NCI-H2081 (cell line): ENCODE measurements at regions not wholly inside any gene's neighbourhood (a gene's known extent, or its start where the extent isn't known, plus 50 kb on each side); places are given as distances from the start of the nearest gene placed in this dataset.
"Not testable (repeated sequence)": the region's sequence is repeated elsewhere in the genome, so short reads cannot be mapped to it uniquely, and the experiment has no call there.

Source experiments
- DNase-seq, 2 experiments: peaks; one replicate each; lab custom pipeline; 2025; lab: John Stamatoyannopoulos, UW

DNA sequence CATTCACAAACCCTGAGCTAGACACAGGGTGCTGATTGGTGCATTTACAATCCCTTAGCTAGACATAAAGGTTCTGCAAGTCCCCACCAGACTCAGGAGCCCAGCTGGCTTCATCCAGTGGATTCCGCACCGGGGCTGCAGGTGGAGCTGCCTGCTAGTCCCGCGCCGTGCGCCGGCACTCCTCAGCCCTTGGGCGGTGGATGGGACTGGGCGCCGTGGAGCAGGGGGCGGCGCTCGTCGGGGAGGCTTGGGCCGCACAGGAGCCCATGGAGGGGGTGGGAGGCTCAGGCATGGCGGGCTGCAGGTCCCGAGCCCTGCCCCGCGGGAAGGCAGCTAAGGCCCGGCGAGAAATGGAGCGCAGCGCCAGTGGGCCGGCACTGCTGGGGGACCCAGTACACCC is 725.7 kb downstream of the TBC1D22A start:
- DNase-seq = not testable (repeated sequence)

DNA sequence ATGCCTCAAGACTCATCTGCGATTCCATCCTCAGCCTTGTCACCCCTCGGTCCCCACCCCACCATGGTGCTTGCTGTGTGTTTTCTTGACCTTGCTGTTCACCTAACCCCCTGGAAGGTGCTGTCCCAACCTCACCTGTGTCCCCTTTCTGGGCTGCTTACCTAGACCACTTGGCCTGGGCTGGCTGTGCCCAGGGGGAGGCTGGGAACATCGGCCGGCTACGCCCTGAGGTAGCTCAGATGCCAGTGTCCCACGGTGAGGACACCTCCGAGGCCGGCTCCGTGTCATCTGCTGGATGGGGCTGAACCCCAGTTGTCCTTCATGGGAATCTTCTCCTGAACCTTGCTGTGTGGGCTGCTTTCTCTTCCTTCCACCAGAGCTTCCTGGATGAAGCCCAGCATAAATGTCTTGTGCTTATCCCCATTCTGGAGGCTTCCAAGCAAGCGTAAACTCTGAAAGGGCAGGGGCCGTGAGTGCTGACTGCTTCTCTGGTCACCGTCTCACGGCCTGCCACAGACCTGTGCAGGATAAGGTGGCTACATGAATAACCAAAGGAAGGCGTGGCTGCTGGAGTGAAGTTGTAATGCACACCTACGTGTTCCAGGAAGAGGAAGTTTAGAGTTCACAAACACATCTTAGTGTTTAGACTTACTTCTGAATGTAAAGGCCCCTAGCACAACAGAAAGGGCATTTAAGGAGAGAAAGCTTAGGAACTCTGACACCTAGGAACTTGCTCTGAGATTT is 724.3 kb downstream of the TBC1D22A start:
- DNase-seq = no peak

DNA sequence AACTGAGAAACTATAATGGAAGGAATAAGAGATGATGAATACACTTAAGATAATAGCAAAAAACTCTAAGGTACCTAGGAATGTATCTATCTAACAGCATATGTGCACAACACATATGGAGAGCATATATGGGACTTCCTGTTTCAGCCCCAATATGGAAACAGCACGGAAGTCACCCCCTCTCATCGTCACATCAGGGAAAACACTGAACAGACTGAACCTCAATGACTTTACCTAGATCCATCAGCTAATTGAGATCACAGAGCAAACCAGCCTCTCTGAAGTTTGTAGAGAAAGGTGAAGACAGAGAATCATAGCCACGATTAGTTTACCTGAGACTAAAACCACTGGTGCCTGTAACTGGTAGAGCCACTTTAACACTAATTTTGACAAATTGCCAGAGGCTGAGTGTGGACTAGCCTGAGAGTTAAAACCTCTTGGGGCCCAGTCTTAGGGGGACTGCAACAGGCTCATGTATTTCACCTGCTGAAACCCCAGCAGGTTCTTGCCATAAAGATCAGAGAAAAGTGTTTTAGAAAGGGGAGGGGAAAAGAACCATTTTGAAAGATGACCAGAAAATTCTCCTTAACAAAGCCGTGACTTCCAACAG is 722.6 kb downstream of the TBC1D22A start:
- no peak for DNase-seq

DNA sequence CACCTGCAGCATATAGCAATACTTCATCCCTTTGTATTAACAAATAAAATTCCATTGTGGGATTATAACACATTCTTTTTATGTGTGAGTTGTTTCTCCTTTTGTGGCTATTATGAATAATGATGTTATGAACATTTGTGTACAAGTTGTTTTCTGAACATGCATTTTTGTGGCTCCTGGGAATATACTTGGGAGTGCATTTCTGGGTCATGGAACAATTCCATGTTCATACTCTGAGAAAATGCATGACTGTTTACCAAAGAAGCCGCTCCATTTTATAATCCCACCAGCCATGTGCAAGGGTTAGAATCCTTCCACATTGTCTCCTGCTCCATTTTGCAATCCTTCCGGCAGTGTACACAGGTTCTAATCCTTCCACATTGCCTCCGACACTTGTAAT is 713.8 kb downstream of the TBC1D22A start:
- DNase-seq = no peak

DNA sequence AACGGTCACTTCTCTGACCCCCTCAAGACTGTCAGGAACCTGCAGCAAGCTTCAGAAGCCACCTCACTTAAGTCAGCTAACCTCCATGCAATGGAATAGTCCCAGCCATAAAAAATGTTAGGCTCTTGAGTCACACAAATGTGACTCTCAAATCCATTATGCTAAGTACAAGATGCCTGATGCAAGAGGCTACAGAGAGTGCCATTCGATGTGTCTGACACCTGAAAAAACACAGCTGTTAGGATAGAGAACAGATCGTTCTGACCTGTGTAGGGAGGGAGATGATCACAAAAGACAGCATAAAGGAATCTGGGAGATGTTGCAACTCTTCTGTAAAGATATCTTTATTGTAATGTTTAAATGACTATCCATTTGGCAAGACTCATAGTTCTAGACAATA is 712.4 kb downstream of the TBC1D22A start:
- DNase-seq = no peak

DNA sequence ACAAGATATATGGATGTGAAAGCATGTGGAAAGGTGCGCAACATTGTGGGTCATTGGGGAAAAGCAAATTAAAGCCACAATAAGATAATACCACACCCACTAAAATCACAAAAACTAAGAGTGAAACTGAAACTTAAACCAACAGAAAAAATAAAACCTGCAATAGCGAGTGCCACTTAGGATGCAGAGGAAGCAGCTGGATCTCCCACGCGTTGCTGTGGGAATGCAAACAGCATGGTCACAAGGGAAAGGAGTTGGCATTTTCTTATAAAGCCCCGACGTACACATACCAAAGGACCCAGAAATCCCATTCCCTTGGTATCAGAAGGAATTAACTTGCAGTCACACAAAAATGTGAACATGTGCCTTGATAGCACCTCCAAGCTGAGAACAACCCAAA is 712.0 kb downstream of the TBC1D22A start:
- DNase-seq = no peak

DNA sequence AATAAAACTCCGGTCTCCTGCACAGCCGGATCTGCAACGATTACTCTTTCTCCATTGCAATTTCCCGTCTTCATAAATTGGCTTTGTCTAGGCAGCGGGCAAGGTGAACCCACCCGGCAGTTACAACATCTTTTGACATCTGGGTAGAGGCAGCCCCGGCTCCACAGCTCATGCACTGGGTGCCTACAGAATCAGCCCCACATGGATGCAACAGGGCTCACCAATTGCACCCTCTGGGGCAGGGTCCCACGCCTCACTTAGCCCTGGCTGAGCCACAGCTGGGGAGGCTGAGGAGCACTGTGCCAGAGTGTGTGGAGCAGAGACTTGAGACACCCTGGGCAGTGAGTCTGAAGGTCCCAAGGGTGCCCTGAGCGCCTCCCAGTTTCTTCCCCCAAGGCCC is 710.2 kb downstream of the TBC1D22A start:
- DNase-seq = no peak

DNA sequence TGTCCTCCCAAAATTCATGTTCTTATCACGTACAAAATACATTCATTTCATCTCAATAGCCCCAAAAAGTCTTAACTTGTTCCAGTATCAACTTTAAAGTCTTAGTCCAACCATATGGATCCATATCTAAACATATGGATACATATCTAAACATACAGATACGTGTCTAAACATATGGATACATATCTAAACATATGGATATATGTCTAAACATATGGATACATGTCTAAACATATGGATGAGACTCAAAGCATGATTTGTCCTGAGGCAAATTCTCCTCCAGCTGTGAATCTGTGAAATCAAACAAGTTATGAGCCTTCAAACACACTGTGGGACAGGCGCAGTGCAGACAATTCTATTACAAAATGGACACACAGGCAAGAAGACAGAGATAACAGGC is 709.0 kb downstream of the TBC1D22A start:
- no peak for DNase-seq

DNA sequence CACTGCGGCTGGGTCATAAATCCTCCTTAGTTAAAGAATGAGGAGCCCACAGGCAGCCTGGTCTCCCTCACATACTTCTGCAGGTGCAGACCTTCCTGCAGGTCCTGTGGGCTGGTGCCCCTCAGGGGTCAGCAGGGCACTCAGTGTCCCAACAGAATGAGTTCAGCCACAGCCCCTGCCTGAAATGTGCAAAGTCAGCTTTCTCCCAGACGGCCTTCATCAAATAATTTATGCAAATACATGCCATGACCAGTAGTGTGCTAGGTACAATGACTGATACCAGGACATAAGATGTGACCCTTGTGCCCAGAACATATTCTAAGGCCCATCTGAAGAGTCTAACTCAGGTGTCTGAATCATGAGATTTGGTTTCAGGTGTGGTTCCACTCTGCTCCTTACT is 703.4 kb downstream of the TBC1D22A start:
- DNase-seq = no peak

DNA sequence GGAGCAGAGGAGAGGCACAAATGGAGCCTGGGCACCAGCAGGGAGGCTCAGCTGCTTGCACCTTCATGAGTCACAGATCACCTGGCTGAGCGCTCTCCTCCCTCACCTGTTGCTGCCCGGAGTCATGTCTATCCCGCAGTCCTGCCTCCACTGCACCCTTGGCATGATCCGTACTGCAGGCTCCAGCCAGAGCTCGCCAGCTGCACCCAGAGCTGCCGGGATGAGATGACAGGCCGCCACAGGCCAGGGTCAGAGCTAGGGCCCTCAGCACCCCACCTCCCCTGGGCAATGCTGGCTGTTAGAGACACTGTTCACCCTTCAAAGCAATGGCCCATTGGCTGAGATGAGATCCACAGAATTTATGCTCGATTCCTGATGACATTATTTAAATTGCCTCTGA is 702.8 kb downstream of the TBC1D22A start:
- DNase-seq = no peak

DNA sequence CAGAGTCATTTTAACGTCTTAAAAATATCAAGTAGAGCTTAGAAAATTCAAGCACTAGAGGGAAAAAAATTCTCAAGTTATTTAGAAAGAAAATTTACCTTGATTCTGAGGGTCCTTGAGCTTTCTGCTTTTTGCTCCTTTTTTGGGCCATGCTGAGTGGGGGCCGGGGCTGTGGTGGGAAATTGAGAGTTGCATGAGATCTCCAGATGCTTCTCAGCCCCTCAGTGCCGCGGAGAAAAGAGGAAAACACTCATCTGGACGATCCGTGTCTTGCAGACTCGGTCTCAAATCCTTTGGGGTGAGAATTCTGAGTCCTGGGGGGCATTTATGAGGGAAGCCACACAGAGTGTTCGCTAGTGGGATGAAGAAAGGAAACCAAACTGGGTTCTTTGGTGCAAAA is 700.8 kb downstream of the TBC1D22A start:
- no peak for DNase-seq

DNA sequence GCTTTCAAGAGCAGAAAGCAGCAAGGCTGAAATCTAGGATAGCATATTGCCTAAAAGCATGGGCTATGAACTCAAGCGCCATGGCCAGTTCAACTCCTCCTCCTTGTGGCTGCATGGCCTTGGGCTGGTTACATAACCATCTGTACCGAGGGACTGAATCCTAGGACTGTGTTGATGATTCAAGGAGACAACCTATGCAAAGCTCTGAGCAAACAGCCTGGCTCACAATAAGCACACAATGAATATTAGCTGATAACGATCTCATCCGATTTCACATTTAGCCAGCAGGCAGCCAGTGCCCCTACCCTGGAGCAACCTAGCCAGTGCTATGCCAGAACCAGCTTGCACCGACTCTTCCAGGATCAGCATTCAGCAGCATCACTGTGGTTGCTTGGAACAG is 698.4 kb downstream of the TBC1D22A start:
- no peak for DNase-seq

DNA sequence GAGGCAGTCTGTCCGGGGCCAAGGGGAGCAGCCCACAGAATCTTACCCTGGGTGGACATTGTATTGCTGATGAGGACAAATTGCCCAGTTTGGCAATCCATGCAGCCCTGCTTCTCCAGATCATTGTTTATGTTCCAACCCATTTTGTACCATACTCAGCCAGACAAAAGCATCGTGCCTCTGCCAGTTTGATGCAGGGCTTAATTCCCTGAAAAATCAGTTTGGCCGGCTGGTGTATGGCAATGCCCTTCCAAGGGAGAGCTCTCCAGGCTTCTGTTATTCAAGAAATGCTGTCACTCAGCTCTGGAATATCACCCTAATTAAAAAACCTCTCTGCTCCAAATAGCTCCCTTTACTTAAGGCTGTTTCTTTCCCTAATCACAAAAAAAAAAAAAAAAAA is 697.7 kb downstream of the TBC1D22A start:
- no peak for DNase-seq

DNA sequence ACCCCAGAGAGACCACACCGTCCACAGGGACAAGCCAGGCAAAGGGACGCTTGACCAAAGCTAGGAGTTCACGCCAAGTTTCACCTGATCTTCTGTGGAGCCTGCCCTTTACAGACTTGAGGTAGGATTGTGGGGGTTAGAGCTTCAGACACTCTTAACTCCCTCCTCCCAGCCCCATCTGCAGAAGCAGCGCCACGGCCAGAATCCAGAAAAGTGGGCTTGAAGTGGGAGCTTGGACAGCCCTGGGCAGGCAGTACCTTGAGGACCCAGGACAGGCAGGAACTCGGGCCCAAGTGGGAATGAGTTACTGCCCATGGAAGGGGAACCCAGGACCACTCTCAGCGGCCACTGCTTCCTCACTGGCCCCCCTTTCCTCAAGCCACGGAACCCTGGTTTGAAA is 695.9 kb downstream of the TBC1D22A start:
- no peak for DNase-seq

DNA sequence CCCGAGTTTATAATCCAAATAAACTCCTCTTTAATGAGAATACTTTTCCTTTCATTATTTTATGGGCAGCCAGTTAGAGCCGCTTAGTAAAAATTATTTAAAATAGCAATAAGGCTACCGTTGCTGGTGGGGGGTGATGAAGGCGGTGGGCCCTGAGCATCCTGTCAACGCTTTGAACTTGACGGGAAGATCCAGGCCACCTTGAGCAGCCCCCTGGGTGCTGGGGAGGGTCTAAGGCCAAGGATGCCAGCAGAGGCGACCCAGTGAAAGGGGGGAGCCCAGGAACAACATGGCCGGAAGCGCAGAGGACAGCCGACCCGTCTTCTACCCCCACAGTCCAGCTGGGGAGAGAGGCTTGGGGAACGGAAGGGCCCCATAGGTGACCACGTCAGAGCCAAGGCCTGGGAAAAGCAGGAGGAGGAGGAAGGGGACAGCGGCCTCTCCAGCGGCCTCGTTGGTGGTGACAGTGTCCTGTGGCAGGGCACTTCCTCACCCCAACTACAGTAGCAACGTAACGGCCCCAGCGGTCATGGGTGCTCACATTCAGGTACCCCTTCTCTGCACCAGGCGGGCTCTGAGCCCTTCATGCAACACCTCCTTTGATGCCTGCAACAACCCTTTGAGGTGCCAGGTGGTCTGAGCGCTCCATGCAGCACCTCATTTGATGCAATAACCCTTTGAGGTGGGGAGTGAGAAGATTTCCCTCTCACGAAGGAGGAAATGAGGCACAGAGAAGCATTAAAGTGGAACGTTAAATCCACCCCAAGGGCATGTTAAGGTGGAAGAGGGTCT is 695.3 kb downstream of the TBC1D22A start:
- DNase-seq = no peak

DNA sequence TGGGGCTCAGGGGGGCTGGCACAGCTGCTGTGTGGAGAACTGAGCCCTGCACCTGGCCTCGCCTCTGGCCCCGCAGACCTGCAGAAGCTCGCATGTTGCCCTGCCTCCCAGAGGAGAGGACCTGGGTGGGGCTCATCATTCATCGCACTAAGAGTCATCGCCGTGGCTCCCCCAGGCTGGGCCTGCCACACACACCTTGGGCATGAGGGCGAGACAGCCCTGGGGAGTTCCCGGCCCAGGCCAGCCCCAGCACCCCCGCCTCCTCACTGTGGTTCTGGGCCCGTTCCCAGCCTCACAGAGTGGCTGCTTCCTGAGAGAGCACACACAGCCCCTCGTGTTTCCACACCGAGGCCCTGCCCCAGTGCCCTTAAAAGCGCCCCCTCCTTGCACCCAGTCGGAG is 694.6 kb downstream of the TBC1D22A start:
- DNase-seq = no peak

DNA sequence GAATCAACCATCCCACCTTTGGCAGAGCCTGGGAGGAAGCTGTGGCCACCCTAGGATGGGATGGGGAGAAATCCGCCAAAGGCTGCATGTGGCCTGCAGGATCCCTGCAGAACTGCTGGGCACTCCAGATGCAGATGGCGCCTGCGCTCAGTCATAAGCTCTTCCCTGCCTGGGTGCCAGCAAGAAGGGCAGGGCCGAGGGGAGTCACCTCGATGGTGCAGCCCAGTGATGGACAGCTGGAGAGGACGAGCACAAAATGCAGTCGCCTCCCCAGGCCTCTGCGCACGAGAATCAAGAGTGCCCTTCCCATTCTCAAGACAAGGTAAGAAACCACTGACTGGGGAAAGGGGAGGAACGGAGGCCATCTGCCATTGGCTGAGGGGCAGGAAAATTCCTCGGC is 693.6 kb downstream of the TBC1D22A start:
- DNase-seq = no peak

DNA sequence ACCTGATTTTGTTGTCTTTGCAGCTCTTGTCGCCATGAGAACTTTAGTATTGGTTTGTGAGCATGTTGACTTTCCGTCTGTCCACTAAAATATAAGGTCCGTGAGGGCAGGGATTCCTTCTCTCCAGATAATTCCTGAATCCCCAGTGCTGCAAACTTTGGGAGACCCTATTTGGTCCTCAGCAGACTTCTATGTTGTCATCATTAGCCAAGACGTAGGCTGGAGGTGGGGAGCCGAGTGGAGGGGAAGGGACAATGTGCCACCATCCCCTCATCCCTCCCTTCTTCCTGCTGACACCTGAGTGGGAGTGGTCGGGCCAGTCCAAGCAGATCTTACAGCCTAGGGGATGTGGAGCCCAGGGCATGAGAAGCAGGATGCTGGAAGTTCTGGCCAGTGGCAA is 690.6 kb downstream of the TBC1D22A start:
- DNase-seq = no peak

DNA sequence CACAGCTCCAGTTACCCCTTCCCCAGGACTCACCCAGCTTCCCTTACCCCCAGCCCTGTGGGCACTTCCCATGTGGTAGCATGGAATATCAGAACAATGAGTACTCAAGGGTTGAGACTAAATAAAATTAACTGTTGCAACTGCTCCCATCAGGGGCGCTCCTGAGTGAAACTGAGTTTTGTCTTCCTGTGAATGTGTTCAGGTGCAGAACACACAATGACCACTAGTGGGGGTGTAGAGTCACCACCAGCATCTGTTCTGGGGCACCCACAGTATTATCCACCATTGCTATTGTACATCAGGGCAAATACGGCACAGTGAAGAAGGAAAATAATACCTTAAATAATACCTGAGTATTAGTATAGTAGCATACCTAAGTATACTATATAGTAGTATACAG is 689.7 kb downstream of the TBC1D22A start:
- no peak for DNase-seq

DNA sequence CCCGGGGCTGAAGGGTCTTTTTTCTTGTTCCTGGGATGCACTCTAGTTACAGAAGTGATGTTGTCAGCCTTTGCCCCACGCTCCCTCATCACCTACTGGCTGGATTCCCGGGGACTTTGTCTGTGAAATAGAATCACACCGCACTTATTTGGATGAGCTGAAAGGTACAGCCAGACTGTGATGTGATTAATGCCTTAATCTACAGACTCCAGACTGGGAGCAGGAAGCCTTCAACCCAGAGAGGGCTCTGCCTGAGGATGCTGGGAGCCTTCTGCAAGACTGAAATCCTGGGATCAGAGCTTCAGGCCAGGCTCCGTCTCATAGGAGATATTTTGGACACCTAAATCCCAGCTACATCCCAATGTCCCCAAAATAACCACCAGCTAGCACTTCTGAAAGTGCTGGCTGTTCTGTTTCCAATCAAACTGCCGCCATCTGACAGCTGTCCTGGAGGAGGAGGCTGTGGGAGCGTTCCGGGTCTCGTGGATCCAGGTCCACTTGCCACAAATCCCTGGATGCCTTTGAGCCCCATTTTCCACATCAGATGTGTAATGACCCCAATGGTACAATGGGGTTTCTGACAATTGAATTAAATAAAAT is 688.5 kb downstream of the TBC1D22A start:
- DNase-seq = no peak

DNA sequence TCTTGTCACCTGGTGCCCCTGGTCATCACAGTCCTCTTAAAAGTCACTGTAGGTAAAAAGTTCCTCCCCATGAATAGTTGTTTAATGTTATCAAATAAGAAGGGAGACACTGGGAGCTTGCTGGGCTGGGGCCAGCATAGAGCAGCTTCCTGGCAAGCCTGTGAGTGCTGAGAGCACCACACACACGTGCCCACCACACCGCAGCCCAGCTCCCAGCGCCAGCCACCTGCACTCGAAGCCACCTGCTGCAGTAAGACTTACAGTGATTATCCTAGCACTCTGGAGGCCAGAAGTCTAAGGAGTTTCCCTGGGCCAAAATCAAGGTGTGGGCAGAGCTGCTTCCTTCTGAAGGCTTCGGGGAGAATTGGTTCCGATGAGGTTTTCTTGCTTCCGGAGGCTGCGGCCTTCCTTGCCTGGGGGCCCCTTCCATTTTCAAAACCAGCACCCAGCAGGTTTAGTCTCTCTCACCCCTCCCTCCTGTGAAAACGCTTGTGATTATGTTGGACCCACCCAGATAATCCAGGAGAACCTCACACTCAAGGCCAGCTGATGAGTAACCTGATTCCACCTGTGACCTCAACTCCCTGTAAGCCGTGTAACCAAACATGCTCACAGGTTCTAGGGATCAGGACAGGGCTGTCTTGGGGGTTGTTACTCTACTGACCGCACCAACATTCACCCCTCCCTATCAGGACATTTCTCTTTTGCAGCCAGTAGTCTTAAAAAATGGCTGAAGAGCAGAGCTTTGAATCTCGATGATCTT is 687.2 kb downstream of the TBC1D22A start:
- no peak for DNase-seq
